Spleen (tissue), 7 donors: ENCODE measurements at regions not wholly inside any gene's neighbourhood (a gene's known extent, or its start where the extent isn't known, plus 50 kb on each side); places are given as distances from the start of the nearest gene placed in this dataset.
"Not testable (repeated sequence)": the region's sequence is repeated elsewhere in the genome, so short reads cannot be mapped to it uniquely, and the experiment has no call there.

Source experiments
- POLR2A ChIP-seq, 3 donors: fragments of 450-650 bp; IDR thresholded peaks; one replicate each; pipeline ENCODE4 v1.5.1; 2017; ENCODE audit warnings: antibody characterized with exemption in 3 of 3, mild to moderate bottlenecking in 1 of 3
- POLR2AphosphoS5 ChIP-seq, 3 donors: sonication (generic); formaldehyde crosslinking; IDR thresholded peaks; one replicate each; pipeline ENCODE4 v1.5.1; 2017; ENCODE audit warnings: antibody characterized with exemption in 3 of 3
- TF ChIP-seq, protein P1 (sequence below), 11 experiments: fragments of 200-600 bp in 7 of 11; fragments of 450-650 bp in 4 of 11; sonication (generic) in 4 of 11; IDR thresholded peaks in 8 of 11; conservative IDR thresholded peaks in 3 of 11; 1 replicate in 7 of 11; 2 replicates in 4 of 11; pipeline versions ENCODE4 v1.4.0 to v1.8.0; 2016 to 2021; ENCODE audit warnings: antibody characterized with exemption in 11 of 11, inconsistent platforms in 4 of 11, mild to moderate bottlenecking in 1 of 11
- donor health status: DM: no; HTN: no; CAD: no; lungs with moderate emphysema.
- donor health status: DM: no; HTN: no; CAD: no.
- donor health status: DM: no; HTN: no; CAD: no.

- TF ChIP-seq POLR2A, POLR2AphosphoS5 (IDR thresholded peaks at IDR 0.05): not testable (repeated sequence)
- TF ChIP-seq, protein P1, sequence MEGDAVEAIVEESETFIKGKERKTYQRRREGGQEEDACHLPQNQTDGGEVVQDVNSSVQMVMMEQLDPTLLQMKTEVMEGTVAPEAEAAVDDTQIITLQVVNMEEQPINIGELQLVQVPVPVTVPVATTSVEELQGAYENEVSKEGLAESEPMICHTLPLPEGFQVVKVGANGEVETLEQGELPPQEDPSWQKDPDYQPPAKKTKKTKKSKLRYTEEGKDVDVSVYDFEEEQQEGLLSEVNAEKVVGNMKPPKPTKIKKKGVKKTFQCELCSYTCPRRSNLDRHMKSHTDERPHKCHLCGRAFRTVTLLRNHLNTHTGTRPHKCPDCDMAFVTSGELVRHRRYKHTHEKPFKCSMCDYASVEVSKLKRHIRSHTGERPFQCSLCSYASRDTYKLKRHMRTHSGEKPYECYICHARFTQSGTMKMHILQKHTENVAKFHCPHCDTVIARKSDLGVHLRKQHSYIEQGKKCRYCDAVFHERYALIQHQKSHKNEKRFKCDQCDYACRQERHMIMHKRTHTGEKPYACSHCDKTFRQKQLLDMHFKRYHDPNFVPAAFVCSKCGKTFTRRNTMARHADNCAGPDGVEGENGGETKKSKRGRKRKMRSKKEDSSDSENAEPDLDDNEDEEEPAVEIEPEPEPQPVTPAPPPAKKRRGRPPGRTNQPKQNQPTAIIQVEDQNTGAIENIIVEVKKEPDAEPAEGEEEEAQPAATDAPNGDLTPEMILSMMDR (IDR thresholded peaks at IDR 0.05 in 8 of 11, conservative IDR thresholded peaks at IDR 0.05 in 3 of 11): not testable (repeated sequence)
These were observed 215.4 kb upstream of the ZNF385D start for GRCh38 chr3:21966457-21966856.
